Peyer's patch (tissue), 4 donors: ENCODE measurements at regions not wholly inside any gene's neighbourhood (a gene's known extent, or its start where the extent isn't known, plus 50 kb on each side); places are given as distances from the start of the nearest gene placed in this dataset.

ENCODE experiments used
- POLR2A ChIP-seq, 2 donors: fragments of 450-650 bp; IDR thresholded peaks; one replicate each; pipeline ENCODE4 v1.5.1; 2017; ENCODE audit warnings: antibody characterized with exemption in 2 of 2, mild to moderate bottlenecking in 2 of 2, moderate library complexity in 2 of 2
- TF ChIP-seq, protein P1 (sequence below), 6 experiments: fragments of 450-650 bp in 4 of 6; fragments of 200-600 bp in 2 of 6; sonication (generic) in 1 of 6; IDR thresholded peaks; one replicate each; pipeline ENCODE4 v1.5.1; 2017 to 2019; ENCODE audit warnings: antibody characterized with exemption in 6 of 6, mild to moderate bottlenecking in 3 of 6, moderate library complexity in 1 of 6

DNA sequence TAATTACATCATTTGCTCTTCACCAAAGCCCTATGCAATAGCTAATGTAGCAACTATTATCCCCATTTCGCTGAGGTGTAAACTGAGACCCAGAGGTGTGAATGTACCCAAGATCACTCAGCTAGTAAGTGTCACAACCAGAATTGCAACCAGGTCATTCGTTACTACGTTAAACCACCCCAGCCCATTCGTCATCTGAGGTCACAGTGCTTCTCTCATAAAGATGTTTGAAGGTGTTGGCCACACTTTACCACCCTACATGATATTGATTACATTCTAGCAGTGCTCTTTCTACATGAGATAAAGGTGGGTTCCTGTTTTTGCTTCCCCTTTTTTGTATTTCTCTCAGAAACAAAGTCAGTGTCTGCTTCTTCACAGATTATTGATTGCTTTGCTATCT lies 195.3 kb downstream of the ZBTB18 start:
- TF ChIP-seq, protein P1, sequence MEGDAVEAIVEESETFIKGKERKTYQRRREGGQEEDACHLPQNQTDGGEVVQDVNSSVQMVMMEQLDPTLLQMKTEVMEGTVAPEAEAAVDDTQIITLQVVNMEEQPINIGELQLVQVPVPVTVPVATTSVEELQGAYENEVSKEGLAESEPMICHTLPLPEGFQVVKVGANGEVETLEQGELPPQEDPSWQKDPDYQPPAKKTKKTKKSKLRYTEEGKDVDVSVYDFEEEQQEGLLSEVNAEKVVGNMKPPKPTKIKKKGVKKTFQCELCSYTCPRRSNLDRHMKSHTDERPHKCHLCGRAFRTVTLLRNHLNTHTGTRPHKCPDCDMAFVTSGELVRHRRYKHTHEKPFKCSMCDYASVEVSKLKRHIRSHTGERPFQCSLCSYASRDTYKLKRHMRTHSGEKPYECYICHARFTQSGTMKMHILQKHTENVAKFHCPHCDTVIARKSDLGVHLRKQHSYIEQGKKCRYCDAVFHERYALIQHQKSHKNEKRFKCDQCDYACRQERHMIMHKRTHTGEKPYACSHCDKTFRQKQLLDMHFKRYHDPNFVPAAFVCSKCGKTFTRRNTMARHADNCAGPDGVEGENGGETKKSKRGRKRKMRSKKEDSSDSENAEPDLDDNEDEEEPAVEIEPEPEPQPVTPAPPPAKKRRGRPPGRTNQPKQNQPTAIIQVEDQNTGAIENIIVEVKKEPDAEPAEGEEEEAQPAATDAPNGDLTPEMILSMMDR (IDR thresholded peaks at IDR 0.05) = no peak
- TF ChIP-seq POLR2A (IDR thresholded peaks at IDR 0.05) = no peak
